COLO668 (cell line): ENCODE measurements at regions not wholly inside any gene's neighbourhood (a gene's known extent, or its start where the extent isn't known, plus 50 kb on each side); places are given as distances from the start of the nearest gene placed in this dataset.
"Not testable (repeated sequence)": the region's sequence is repeated elsewhere in the genome, so short reads cannot be mapped to it uniquely, and the experiment has no call there.

Source experiments
- DNase-seq: peaks from one replicate; lab custom pipeline; 2025; ENCODE audit not compliant: unreplicated experiment; lab: John Stamatoyannopoulos, UW

DNA sequence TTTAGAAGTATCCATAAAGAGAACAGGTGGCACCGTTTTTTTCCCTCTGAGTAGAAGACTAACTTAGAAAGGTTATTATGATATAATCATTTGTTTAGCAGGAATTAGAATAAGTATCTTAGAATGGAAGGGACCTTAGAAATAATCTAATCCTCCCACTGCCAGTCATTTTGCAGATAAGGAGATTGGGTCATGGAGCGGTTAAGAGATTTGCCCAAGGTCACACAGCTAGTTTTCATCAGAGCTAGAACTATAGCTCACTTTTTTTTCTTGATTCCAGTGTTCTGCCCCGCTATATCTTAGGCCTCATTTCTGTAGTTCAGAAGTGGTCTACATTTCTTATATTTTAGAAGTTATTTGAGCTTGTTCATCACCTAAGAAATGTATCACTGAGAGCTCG is 139.6 kb downstream of the PRL start:
- no peak for DNase-seq

DNA sequence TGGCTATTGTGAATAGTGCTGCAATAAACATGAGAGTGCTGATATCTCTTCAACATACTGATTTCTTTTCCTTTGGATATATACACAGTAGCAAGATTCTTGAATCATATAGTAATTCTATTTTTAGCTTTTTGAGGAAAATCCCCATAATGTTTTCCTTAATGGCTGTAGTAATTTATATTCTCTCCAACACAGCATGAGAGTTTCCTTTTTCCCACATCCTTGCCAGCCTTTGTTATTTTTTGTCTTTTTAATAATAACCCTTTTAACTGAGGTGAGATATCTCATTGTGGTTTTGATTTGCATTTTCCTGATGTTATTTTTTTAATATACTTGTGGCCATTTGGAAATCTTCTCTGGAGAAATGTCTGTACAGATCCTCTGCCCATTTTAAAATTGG is 132.6 kb downstream of the PRL start:
- no peak for DNase-seq

DNA sequence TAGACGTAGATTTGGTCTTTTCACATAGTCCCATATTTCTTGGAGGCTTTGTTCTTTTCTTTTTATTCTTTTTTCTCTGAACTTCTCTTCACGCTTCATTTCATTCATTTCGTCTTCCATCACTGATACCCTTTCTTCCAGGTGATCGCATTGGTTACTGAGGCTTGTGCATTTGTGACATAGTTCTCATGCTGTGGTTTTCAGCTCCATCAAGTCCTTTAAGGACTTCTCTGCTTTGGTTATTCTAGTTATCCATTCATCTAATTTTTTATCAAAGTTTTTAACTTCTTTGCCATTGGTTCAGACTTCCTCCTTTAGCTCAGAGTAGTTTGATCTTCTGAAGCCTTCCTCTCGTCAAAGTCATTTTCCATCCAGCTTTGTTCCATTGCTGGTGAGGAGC is 125.8 kb downstream of the PRL start:
- not testable (repeated sequence) for DNase-seq

DNA sequence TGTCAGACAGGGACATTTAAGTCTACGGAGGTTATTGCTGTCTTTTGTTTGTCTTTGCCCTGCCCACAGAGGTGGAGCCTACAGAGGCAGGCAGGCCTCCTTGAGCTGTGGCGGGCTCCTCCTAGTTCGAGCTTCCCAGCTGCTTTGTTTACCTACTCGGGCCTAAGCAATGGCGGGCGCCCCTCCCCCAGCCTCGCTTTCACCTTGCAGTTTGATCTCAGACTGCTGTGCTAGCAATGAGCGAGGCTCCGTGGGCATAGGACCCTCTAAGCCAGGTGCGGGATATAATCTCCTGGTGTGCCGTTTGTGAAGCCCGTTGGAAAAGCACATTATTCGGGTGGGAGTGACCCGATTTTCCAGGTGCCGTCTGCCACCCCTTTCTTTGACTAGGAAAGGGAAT is 125.0 kb downstream of the PRL start:
- DNase-seq, result not testable (repeated sequence)

DNA sequence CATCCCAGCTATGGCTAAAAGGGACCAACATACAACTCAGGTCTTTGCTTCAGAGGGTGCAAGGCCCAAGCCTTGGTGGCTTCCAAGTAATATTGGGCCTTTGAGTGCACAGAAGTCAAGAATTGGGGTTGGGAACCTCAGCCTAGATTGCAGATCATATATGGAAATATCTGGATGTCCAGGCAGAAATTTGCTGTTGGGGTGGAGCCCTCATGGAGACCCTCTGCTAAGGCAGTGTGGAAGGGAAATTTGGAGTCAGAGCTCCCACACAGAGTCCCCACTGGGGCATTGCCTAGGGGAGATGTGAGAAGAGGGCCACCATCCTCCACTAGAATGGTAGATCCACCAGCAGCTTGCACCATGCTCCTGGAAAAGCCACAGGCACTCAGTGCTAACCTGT is 123.5 kb downstream of the PRL start:
- DNase-seq, result no peak

DNA sequence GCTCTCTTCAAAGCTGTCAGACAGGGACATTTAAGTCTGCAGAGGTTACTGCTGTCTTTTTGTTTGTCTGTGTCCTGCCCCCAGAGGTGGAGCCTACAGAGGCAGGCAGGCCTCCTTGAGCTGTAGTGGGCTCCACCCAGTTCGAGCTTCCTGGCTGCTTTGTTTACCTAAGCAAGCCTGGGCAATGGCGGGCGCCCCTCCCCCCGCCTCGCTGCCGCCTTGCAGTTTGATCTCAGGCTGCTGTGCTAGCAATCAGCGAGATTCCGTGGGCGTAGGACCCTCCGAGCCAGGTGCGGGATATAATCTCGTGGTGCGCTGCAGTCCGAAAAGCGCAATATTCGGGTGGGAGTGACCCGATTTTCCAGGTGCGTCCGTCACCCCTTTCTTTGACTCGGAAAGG is 116.6 kb downstream of the PRL start:
- not testable (repeated sequence) for DNase-seq

DNA sequence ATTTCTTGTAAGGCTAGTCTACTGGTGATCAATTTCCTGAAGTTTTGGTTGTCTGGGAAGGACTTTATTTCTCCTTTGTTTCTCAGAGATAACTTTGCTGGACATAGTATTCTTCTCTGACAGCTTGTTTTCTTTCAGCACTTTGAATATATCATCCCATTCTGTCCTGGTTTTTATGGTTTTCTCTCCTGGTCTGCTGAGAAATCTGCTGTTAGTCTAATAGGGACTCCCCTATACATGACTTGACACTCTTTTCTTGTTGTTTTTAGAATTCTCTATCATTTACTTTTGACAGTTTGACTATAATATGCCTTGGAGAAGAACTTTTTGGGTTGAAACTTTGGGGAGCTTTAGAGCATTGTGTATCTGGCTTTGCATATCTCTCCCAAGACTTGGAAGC is 112.5 kb downstream of the PRL start:
- DNase-seq, result no peak

DNA sequence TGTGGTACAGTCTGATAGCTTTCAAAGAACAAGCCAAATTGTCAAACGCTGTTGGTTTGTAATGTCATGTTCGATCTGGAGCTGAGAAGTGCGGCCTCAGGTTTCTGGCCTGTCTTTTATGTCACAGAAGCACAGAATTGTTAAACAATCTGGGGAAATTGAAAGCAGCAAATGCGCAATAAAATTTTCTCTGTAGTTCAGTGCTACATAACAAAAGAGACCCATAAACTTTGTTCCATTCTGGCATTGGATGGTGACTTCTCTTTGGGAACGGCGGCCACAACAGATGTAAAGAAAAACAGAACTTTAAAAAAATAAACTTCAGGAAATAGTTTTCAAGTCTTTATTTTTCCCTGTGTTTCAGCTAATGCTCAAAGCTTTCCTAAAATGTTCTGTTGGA is 106.9 kb downstream of the PRL start:
- no peak for DNase-seq

DNA sequence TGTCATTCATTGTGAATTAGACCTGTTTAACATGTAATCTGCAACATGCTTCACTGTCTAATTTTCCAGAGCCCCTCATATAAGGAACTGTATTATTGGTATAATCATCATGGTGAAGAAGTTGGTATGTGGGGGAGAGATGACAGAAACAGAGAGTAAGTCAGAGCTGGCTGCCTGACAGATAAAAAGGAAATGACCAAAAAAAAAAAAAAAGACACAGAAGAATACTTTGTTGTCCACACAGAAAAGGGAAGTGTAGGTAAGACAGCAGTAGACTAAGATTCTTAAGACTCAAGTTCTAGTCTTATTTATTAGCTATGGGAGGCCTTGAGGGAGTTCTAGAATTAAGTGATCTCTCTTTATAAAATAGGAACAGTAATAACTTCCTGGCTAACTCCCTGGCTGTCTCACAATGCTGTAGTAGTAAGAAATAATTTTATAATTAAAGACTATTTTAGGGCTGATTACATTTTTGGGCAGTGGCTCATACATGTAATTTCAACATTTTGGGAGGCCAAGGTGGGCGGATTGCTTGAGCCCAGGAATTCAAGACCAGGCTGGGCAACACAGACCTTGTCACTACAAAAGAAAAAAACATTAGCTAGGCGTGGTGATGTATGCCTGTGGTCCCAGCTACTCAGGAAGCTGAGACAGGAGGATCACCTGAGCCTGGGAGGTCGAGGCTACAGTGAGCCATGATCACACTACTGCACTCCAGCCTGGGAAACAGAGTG is 102.5 kb downstream of the PRL start:
- no peak for DNase-seq

DNA sequence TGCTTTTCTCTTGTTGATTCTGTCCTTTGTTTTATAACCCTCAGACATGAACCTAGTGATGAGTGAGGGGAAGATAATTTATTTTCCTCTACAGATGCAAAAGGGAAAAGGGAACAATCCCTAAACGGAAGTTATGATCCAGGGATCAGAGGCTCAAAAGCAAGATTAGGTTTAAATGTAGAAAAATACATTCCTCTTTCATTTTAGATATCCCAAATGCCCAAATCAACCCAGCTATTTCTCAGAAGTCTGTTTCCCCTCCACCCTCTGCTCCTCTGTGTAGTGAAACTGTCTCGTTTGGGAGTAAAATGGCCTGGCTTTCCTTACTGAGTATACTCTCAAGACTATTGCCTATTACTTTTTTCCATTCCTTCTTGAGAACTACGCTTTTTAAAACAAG is 97.1 kb downstream of the PRL start:
- no peak for DNase-seq

DNA sequence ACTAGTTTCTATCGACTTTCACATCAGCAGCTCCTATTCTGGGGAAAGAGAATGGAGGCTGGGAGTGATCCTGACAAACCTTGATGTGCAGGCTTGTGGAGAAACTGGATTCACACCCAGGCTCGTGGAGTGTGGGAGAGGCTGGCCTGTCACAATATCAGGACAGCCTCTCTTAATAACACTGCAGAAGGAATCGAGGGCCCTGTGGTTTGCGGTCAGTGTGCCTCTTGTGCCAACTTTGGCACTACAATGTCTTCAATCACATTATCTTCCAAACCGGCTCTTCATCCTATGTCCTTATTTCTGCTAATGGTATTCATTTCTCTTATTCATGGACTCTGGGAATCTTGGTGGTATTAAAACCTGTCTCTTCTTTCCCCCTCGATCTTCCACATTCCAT is 92.7 kb downstream of the PRL start:
- no peak for DNase-seq

DNA sequence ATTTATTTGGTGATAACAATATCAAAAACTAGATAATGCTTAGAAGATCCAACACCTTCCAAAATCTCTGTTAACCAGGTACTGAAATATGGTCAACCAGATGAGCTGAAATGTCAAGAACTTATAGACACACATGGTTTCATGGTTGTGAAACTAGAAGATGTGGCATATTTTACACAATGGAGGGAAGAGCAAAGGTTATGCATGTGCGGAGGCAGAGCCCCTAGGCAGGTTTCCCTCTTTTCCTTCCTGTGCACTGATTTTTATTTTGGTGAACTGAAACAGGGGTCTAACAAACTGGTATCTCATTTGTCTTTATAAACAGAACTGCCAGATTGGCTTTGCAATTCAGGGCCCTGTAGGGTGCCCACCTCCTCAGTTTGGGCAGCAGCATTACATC is 91.6 kb downstream of the PRL start:
- DNase-seq, result no peak

DNA sequence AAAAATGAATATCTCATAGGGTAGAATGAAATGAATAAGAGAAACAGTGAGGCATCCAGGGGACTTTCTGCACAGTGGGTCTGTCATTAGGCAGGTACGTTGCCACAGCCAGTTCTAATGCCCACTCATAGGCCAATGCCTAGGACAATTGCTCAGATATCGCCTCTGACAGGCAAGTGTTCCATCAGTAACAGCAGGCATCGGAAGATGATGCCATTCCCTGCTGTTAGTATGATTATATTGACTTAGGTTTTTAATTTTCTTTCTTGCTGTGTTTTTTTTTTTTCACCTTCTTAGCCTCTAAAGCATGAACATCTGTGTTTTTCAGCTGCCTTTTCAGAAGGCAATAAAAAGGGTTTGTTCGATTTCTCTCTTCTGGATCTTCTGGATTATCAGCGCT is 90.7 kb downstream of the PRL start:
- no peak for DNase-seq

DNA sequence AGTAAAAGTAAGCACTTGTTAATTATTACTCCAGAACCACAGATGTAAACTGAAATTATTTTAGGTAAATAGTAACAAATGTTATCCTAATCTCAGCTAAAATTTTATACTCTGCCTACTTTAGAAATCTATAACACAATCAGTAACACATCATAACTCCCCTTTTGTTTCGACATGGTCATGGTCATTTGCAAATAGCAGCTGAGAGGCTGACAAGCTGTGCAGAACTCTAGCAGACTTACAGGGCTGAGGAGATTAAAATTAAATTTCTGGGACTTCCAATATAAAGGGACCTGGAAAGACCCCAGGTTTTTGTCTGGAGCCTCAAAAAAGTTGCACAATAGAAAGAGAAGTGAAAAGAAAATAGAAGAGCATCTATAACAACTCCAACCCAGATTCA is 88.8 kb downstream of the PRL start:
- DNase-seq, result no peak

DNA sequence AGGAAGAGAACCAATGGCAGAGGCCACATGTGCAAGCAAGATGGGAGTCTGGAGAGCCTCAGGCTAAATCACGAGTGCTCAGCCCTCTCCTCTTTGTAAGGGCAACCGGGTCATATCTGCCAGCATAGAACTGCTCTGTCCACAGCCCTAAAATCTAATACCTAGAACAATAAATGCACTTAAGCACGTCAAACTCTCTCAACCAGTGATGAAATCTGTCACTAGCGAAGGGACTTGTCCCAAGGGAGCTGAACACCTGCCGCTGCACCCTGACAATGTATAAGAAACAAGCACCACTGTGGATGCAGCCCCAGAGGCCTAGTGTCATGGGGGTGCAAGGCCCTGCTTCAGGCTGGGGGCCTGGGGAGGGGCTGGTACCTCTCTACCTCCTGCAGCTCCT is 82.5 kb downstream of the PRL start:
- peak; percentile 13 for DNase-seq

DNA sequence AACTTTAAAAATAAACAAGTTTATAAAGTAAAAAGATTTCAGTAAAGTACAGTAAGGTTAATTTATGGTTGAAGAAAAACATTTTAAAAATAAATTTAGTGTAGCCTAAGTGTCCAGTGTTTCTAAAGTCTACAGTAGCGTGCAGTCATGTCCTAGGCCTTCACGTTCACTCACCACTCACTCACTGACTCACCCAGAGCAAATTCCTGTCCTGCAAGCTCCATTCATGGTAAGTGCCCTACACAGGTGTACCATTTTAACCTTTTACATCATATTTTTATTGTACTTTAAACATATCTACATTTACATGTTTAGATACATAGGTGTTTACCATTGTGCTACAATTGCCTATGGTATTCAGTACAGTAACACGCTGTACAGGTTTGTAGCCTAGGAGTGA is 81.4 kb downstream of the PRL start:
- not testable (repeated sequence) for DNase-seq

DNA sequence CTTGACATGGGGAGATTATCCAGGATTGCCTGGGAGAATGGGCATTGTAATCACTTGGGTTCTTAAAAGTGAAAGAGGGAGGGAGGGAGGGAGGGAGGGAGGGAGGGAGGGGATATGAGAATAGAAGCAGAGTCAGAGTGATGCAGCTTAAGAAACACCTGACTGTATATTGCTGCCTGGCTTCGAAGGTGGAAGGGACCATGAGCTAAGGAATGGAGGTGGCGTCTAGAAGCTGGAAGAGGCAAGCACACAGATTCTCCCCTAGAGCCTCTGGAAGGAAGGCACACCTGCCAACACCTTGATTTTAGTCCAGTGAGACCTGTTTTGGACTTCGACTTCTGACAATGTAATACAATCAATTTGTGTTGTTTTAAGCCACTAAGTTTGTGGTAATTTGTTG is 78.4 kb downstream of the PRL start:
- DNase-seq, result no peak

DNA sequence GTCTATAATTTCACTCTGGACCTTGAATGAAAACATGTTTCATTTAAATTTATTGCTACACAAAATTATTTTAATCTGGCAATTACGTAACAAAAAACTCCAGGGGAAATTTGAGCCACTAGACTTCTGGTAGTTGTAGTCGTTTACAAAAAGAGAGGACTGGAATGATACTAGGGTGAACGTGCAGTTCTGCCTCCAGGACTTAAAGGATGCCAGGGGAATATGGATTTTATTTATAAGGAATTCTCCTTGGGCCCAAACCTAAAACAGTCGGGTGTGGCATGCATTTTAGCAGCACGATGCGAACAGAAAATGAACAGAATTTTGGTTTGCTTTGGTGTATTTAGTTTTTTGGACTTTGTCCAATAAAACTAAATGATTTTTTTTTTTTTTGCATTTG is 76.9 kb downstream of the PRL start:
- DNase-seq, result no peak

DNA sequence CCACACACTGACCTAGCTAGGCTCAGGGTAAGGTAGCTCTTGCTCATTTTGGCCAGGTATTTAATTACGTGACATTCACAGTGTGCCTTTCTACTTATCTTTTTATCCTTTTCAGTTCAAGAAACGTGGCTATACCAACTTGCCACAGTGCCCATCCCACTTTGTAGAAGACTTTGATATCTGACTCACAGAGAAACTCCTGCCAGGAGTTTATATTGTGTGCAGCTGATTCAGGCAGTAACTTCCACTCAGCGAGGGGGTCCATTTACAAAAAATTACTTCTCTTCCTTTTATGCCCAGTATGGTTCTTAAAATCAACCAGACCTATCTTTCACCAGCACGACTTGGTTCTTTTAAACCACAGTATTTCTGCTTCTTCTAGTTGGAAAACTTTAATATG is 75.6 kb downstream of the PRL start:
- no peak for DNase-seq

DNA sequence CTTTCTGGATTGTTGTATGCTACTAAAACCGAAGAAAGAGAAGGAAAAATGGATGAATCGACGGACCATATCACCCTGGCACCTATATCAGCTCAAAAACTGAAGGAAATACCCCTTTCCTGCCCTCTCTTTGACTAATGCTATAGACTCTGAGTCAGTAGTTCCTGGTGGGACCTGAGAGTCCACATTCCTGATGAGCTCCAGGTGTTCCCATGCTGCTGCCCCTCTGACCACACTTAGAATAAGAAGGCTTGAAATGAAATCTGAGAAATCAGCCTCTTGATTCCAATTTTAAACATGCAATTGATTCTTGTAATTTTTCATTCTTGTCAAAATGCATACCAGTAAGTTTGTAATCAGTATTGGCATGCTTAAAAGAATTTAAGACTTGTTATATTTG is 75.2 kb downstream of the PRL start:
- DNase-seq, result no peak

DNA sequence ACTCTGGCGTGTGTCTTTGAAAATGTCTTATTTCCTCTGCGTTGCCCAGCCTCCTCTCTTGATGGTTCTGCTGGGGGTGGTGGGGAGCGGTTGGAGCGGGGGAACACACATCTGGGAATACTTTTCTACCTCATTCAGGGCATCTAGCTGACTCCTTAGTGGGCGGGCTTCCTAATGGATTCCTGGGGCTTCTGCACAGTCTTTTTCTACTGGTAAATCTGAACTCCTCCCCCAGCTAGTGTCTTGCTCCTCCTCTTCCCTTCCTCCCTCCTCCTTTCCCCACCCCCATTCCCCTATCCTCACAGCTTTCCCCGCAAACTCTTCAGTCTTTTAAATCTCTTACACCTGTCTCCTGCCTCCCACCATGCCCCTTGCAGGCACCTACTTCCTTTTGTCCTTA is 74.4 kb downstream of the PRL start:
- DNase-seq, result no peak

DNA sequence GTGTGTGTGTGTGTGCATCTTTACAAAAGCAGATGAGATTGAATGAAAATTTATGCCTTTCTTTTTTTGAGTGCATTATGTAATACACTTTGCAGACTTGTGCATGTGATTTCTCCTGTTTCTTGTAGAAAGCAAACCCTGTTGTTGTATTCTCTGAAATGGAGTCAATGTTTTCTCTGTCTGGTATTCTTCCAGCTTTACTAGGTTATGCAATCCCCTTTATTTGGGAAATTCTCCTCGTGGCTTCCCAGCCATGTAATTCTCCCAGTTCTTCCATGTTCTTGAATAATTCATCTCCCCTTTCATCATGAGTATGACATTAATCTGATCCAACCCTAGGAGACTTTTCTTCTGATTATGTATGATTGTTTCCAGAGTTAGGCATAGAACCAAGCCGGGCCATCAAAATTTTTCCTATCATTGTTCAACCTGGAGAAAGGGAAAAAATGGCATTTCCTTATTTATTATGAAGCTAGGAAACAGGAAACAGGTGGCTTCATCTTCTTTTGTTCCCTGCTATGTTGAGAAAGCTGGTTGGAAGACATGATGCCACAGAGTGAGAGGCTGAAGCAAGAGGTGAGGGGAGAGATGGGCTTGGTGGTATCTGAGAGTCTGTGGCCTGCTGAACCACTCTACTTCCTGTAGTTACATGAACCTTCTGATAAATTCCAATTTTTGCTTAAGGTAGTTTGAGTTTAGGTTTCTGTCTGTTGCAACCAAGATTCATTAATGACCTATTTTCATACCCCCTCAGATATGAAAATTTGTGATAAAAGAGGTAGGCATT is 68.8 kb downstream of the PRL start:
- DNase-seq, result no peak

DNA sequence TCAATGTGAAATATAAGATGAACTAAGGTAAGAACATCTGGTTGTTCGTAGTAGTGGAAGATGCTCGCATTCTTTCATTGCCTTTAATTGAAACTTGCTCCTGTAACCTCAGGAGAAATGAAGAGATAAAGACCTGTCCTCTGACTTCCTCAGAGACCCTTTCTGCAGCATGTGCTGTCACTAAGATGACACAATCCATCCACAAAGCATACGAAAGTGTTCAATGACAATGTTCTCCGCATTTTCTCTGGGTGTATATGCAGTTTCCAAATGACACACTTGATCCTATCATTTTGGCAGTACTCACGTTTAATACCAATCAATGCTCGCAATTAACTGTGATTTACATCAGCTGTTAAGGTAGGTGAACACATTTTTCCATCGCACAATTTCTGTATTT is 65.8 kb downstream of the PRL start:
- DNase-seq, result no peak
